HEK293 (cell line): ENCODE measurements at regions not wholly inside any gene's neighbourhood (a gene's known extent, or its start where the extent isn't known, plus 50 kb on each side); places are given as distances from the start of the nearest gene placed in this dataset.
A peak's percentile ranks its signal among the peaks of the same experiment; 100 is the strongest.

ENCODE experiments used
- CTCF ChIA-PET: fragments of 350-600 bp; formaldehyde crosslinking; extraction: SDS; loops from one replicate; lab custom pipeline; 2021; ENCODE audit warnings: antibody characterized with exemption; lab: Yijun Ruan, JAX
- POLR2A ChIA-PET: fragments of 300-600 bp; formaldehyde crosslinking; extraction: SDS; loops from one replicate; lab custom pipeline; 2020; ENCODE audit warnings: antibody characterized with exemption, inconsistent platforms; lab: Yijun Ruan, JAX
- H3K27ac ChIP-seq: fragments of 200-500 bp; sonication (Bioruptor generic); 2 replicates; pipeline ENCODE4 v1.5.1; 2014; ENCODE audit warnings: low read depth, low read length, control low read depth, inconsistent platforms; ENCODE audit errors: extremely low read depth
- H3K36me3 ChIP-seq, 2 experiments: fragments of 200-500 bp in 1 of 2; sonication (Bioruptor generic) in 1 of 2; 1 replicate in 1 of 2; 2 replicates in 1 of 2; pipeline ENCODE4 v1.5.1; 2014 to 2017; ENCODE audit warnings: inconsistent platforms in 2 of 2, low read length in 2 of 2; ENCODE audit not compliant: control insufficient read depth in 2 of 2, insufficient read depth in 1 of 2
- H3K4me1 ChIP-seq: fragments of 200-500 bp; sonication (Bioruptor generic); 2 replicates; pipeline ENCODE4 v1.5.1; 2014; ENCODE audit warnings: mild to moderate bottlenecking, low read length, inconsistent platforms; ENCODE audit not compliant: control insufficient read depth, insufficient read depth
- H3K4me3 ChIP-seq: 2 replicates; pipeline ENCODE4 v1.5.1; 2011; ENCODE audit warnings: low read depth, mild to moderate bottlenecking, control low read depth, low read length, moderate library complexity
- H3K9me3 ChIP-seq: fragments of 200-500 bp; sonication (Bioruptor generic); 2 replicates; pipeline ENCODE4 v1.5.1; 2014; ENCODE audit warnings: low read depth, low read length, inconsistent platforms; ENCODE audit not compliant: control insufficient read depth, insufficient read depth
- BCL11A ChIP-seq: fragments of 450-650 bp; formaldehyde crosslinking; IDR thresholded peaks from 2 replicates; pipeline ENCODE4 v1.5.1; 2016; ENCODE audit warnings: low read depth, missing biosample characterization, missing genetic modification characterization
- INSM2 ChIP-seq: fragments of 450-650 bp; formaldehyde crosslinking; IDR thresholded peaks from 2 replicates; pipeline ENCODE4 v1.5.1; 2016; ENCODE audit warnings: missing biosample characterization, missing genetic modification characterization
- MYNN ChIP-seq: fragments of 450-650 bp; formaldehyde crosslinking; IDR thresholded peaks from 2 replicates; pipeline ENCODE4 v1.5.1; 2016; ENCODE audit warnings: missing biosample characterization, missing genetic modification characterization, borderline replicate concordance
- PRDM6 ChIP-seq: fragments of 450-650 bp; formaldehyde crosslinking; IDR thresholded peaks from 2 replicates; pipeline ENCODE4 v1.5.1; 2017; ENCODE audit warnings: missing biosample characterization, missing genetic modification characterization
- ZBTB1 ChIP-seq: fragments of 450-650 bp; formaldehyde crosslinking; IDR thresholded peaks from 2 replicates; pipeline ENCODE4 v1.5.1; 2016; ENCODE audit warnings: missing biosample characterization, missing genetic modification characterization
- ZBTB10 ChIP-seq: fragments of 450-650 bp; formaldehyde crosslinking; IDR thresholded peaks from 2 replicates; pipeline ENCODE4 v1.5.1; 2016; ENCODE audit warnings: missing biosample characterization, missing genetic modification characterization
- ZBTB48 ChIP-seq: fragments of 450-650 bp; formaldehyde crosslinking; IDR thresholded peaks from 2 replicates; pipeline ENCODE4 v1.5.1; 2016; ENCODE audit warnings: missing biosample characterization, missing genetic modification characterization
- ZNF221 ChIP-seq: fragments of 450-650 bp; formaldehyde crosslinking; IDR thresholded peaks from 2 replicates; pipeline ENCODE4 v1.5.1; 2017; ENCODE audit warnings: missing biosample characterization, missing genetic modification characterization, borderline replicate concordance
- ZNF354C ChIP-seq: fragments of 450-650 bp; formaldehyde crosslinking; IDR thresholded peaks from 2 replicates; pipeline ENCODE4 v1.5.1; 2016; ENCODE audit warnings: missing biosample characterization, missing genetic modification characterization, low read depth, borderline replicate concordance
- ZNF404 ChIP-seq: fragments of 450-650 bp; formaldehyde crosslinking; IDR thresholded peaks from 2 replicates; pipeline ENCODE4 v1.5.1; 2017; ENCODE audit warnings: missing biosample characterization, missing genetic modification characterization
- ZNF433 ChIP-seq: fragments of 450-650 bp; formaldehyde crosslinking; IDR thresholded peaks from 2 replicates; pipeline ENCODE4 v1.5.1; 2016; ENCODE audit warnings: missing biosample characterization, missing genetic modification characterization, low read depth
- ZNF48 ChIP-seq: fragments of 450-650 bp; formaldehyde crosslinking; IDR thresholded peaks from 2 replicates; pipeline ENCODE4 v1.5.1; 2016; ENCODE audit warnings: missing biosample characterization, missing genetic modification characterization
- ZNF548 ChIP-seq: fragments of 450-650 bp; formaldehyde crosslinking; IDR thresholded peaks from 2 replicates; pipeline ENCODE4 v1.5.1; 2016; ENCODE audit warnings: missing biosample characterization, missing genetic modification characterization
- ZNF571 ChIP-seq: fragments of 450-650 bp; formaldehyde crosslinking; IDR thresholded peaks from 2 replicates; pipeline ENCODE4 v1.5.0; 2017; ENCODE audit warnings: missing biosample characterization, missing genetic modification characterization
- ZNF600 ChIP-seq: fragments of 450-650 bp; formaldehyde crosslinking; IDR thresholded peaks from 2 replicates; pipeline ENCODE4 v1.5.1; 2016; ENCODE audit warnings: missing biosample characterization, missing genetic modification characterization
- ZNF76 ChIP-seq: fragments of 450-650 bp; formaldehyde crosslinking; IDR thresholded peaks from 2 replicates; pipeline ENCODE4; 2016; ENCODE audit warnings: low read depth, missing biosample characterization, missing genetic modification characterization, borderline replicate concordance
- TF ChIP-seq, protein P1 (sequence below): fragments of 450-650 bp; IDR thresholded peaks from 2 replicates; pipeline ENCODE4 v1.5.1; 2018; ENCODE audit warnings: missing biosample characterization, missing genetic modification characterization

DNA sequence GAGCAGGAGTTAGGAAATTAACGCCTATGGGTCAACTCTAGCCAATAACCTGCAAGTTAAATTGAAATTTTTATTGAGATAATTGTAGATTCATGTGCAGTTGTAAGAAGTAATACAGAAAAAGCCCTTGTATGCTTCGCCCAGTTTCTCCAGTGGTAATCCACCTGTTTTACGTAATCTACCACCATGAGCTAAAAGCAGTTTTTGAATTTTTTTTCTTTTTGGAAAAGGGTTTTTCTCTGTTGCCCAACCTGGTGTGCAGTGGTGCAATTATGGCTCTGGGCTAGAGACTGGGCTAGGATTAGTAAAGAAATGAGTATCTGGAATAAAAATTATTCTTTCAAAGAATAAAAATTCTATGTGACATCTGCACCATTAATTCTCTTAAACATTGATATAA is 116.2 kb downstream of the ZFP64 start:
- Histone ChIP-seq H3K4me1 (no peaks in the 10 kb centered on the region), H3K27ac (no peak overlapping the region), H3K9me3 (no peaks in the 10 kb centered on the region), H3K4me3 (no peak overlapping the region), H3K36me3 (peaks cover 8 to 27% of the 10 kb centered on the region in 2 experiments; a peak in 2 of 3 replicates)
- TF ChIP-seq PRDM6, result peak; percentile 50; the same call in 1 of the 2 replicates
- no peak for TF ChIP-seq ZNF354C (tag by site-specific recombination)
- ChIA-PET POLR2A (no interaction called here), CTCF (no interaction called here)

GRCh38 chr20:52071136-52071535 is 120.4 kb downstream of the ZFP64 start:
- ChIA-PET CTCF (interaction anchor here (0.6 kb wide), 1 partner anchor 365 kb away, joined by 3 read pairs; no protein-coding TSS in a partner anchor), POLR2A (no interaction called here)
- no peaks in the 10 kb centered on the region for H3K4me1 ChIP-seq
- TF ChIP-seq ZNF433 (tag by site-specific recombination) (no peak), ZNF221 (no peak), ZNF571 (tag by site-specific recombination) (no peak), ZNF48 (tag by site-specific recombination) (no peak), MYNN (no peak), ZNF404 (tag by site-specific recombination) (no peak), ZNF600 (tag by site-specific recombination) (no peak), ZBTB1 (tag by site-specific recombination) (no peak), INSM2 (tag by site-specific recombination) (no peak), BCL11A (no peak), ZNF76 (tag by site-specific recombination) (no peak)
- TF ChIP-seq, protein P1, sequence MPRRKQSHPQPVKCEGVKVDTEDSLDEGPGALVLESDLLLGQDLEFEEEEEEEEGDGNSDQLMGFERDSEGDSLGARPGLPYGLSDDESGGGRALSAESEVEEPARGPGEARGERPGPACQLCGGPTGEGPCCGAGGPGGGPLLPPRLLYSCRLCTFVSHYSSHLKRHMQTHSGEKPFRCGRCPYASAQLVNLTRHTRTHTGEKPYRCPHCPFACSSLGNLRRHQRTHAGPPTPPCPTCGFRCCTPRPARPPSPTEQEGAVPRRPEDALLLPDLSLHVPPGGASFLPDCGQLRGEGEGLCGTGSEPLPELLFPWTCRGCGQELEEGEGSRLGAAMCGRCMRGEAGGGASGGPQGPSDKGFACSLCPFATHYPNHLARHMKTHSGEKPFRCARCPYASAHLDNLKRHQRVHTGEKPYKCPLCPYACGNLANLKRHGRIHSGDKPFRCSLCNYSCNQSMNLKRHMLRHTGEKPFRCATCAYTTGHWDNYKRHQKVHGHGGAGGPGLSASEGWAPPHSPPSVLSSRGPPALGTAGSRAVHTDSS (tag by site-specific recombination), result no peak
- no peaks in the 10 kb centered on the region for H3K9me3 ChIP-seq
- peaks cover 4 to 17% of the 10 kb centered on the region in 2 experiments; a peak in 2 of 3 replicates for H3K36me3 ChIP-seq
- H3K4me3 ChIP-seq, result no peak overlapping the region
- no peak overlapping the region for H3K27ac ChIP-seq

DNA sequence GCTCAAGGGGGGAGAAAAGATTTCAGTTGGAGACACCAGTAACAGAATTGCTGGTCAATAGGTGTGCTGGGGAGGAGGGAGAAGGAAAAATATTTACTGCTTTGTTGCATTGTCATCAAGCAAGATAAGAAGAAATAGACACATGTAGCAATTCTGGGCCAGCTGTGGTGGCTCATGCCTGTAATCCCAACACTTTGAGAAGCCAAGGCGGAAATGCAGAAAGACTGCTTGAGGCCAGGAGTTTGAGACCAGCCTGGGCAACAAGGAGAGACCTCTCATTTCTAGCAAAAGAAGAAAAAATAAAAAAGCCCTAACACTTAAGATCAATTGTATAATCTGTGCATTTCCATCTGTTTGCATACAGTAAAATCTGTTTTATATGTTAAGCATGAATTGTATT is 126.6 kb downstream of the ZFP64 start:
- Histone ChIP-seq H3K27ac (no peak overlapping the region), H3K36me3 (no peaks in the 10 kb centered on the region), H3K4me3 (no peak overlapping the region), H3K9me3 (no peaks in the 10 kb centered on the region), H3K4me1 (no peaks in the 10 kb centered on the region)
- CTCF ChIA-PET, result interaction anchor here (0.6 to 1.1 kb wide), 2 partner anchors 8 to 425 kb away, joined by 3 read pairs; no protein-coding TSS in a partner anchor
- no peak for TF ChIP-seq ZNF548 (tag by site-specific recombination)
- TF ChIP-seq, protein P1 (tag by site-specific recombination), result no peak
- no peak for TF ChIP-seq ZBTB48 (tag by site-specific recombination)
- TF ChIP-seq ZBTB10 (tag by site-specific recombination), result no peak
- POLR2A ChIA-PET, result no interaction called here
